Activated CD4-positive, CD25-positive, alpha-beta regulatory T cell treated with anti-CD3 and anti-CD28 coated beads, Interleukin-2, amount 50 U/mL, for 72 hours (primary cell): ENCODE measurements at regions not wholly inside any gene's neighbourhood (a gene's known extent, or its start where the extent isn't known, plus 50 kb on each side); places are given as distances from the start of the nearest gene placed in this dataset.

ENCODE experiments used
- DNase-seq: peaks from one replicate; pipeline ENCODE4 v3.0.0; 2021

GRCh38 chr12:65556676-65557437 lies 267.4 kb upstream of the HMGA2 start:
- DNase-seq = peak; percentile 65

- no peak for DNase-seq
Measured at GRCh38 chr12:65557438-65558181, 266.7 kb upstream of the HMGA2 start.

- no peak for DNase-seq
Measured at GRCh38 chr12:65560286-65560685, 264.0 kb upstream of the HMGA2 start.

- no peak for DNase-seq
Measured at GRCh38 chr12:65561798-65562382, 262.4 kb upstream of the HMGA2 start.

DNA sequence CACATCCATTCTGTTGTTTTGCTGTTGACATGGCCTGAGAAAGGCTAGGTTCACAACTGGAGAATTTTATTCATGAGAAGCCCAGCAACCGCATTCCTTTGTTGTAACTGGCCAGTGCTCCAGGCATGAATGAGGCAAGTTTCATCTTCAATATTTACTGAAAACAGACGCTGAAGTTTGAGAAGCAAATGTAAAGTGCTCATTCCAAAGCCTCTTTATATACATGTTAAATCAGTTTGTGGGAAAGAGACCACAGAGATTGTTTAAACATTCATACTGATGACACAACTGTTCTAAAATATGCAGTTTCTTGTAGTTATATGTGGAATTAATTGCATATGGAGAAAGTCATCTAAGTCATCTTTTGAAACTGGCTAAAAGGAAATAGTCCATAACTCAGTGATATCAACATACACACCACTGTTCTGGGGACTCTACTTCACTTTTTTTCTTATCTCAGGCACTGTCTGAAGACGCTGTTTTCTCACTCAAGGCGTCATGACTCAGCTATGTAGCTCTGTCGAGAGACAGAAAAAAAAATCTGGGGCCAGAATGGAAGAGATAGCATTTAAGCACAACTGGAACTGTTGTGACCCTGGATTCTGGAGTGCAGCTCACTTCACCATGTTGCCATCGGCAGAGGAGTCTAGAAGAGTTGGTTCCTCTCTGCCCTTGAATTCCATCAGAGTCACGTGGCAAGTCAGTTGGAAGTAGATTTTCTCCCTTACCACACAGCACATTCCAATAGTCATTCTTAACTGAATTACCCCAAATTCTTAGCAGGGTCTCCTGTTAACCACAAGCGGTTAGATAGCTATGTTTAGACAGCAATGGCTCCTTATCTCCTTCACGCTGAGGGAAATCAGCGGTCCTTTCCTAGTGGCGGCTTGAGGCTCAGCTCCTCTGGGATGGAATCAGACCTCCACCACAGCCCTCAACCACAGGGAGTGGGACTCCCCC lies 258.4 kb upstream of the HMGA2 start:
- DNase-seq = no peak

- DNase-seq = no peak
Measured at GRCh38 chr12:65566751-65567150, 257.5 kb upstream of the HMGA2 start.

DNA sequence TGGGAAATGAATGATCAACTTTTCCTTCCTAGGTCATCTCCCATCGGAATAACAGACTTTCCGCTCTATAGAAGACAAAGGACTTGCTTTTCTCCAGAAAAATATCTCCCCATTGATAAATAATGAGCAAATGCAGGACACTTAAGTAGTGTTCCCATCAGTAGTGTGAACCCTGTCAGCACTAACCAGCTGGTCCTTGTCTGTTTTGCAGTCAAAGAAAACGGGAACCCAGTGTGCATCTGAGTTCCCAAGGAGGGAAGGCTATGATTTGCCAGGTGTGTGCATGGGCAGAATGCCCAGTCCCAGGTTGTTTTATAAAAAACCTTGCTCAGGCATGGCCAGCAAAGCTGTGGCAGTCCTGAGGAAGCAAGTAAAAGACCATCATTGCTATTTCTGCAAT lies 256.5 kb upstream of the HMGA2 start:
- no peak for DNase-seq

- no peak for DNase-seq
Measured at GRCh38 chr12:65568517-65568916, 255.8 kb upstream of the HMGA2 start.

GRCh38 chr12:65570451-65571130 lies 253.7 kb upstream of the HMGA2 start:
- no peak for DNase-seq

- no peak for DNase-seq
Measured at GRCh38 chr12:65574867-65575266, 249.4 kb upstream of the HMGA2 start.

- no peak for DNase-seq
Measured at GRCh38 chr12:65584016-65584415, 240.3 kb upstream of the HMGA2 start.

DNA sequence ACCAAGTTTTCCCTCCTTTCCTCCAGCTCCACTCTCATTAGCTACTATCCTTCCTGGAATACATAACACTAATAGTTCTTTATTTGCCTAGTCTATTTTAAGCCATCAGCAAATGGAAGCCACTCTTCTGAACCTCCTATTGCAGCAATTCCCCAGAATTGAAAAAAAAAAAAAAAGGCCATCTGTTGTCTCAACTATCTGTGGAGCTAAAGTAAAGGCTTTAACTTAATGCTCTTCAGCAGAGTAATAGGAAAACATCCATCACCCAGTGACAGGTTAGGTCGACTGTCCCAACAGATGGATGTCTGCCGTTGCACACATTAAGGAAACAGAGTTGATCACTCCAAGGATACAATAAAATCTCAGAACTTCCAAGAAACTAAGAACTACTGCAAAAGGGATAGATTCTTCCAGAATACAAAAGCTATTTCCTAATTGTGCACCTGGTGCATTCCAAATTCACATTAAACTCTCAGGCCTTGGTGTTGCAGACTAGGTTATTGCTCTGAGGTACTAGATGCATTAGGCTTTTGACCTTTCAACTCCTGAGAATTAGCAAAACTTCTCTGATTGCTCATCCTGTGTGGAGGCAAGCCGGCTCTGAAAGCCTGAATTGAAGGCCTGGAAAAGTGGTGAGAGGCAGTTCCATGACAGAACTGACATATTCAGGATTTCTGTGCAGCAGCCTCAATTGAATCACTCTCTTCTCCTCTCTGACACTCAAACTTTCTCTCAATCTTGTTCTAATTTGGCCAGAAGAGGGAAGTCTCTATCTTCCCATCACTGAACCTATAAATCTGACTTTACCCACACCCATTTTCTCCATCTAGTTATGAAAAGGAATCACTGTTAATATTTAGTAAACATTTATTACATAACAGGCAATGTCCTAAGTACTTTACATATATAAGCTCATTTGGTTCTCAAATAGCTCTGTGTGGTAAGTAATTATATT lies 238.4 kb upstream of the HMGA2 start:
- no peak for DNase-seq

- no peak for DNase-seq
Measured at GRCh38 chr12:65586796-65587195, 237.5 kb upstream of the HMGA2 start.

- DNase-seq = no peak
Measured at GRCh38 chr12:65590318-65590717, 234.0 kb upstream of the HMGA2 start.

DNA sequence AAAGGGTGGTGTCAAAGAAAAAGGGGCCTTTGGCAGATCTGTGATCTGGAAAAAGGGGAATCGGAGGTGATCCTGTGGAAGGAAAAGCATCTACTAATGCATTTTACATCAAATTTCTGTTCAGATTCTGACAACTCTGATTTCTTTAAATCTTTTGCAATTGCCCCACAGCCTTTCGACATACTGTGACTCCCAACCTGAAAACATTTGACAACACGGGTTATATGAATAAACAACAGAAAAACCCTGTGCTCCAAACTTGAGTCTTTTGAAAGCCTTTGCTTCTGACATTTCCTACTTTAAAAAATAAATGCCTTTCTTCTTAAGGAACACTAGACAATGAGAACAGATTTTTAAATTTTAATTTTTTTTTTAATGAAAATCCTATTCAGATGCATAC lies 231.9 kb upstream of the HMGA2 start:
- no peak for DNase-seq

- no peak for DNase-seq
Measured at GRCh38 chr12:65593239-65593701, 231.0 kb upstream of the HMGA2 start.

GRCh38 chr12:65594409-65594808 lies 229.9 kb upstream of the HMGA2 start:
- no peak for DNase-seq

- no peak for DNase-seq
Measured at GRCh38 chr12:65595016-65595560, 229.2 kb upstream of the HMGA2 start.

DNA sequence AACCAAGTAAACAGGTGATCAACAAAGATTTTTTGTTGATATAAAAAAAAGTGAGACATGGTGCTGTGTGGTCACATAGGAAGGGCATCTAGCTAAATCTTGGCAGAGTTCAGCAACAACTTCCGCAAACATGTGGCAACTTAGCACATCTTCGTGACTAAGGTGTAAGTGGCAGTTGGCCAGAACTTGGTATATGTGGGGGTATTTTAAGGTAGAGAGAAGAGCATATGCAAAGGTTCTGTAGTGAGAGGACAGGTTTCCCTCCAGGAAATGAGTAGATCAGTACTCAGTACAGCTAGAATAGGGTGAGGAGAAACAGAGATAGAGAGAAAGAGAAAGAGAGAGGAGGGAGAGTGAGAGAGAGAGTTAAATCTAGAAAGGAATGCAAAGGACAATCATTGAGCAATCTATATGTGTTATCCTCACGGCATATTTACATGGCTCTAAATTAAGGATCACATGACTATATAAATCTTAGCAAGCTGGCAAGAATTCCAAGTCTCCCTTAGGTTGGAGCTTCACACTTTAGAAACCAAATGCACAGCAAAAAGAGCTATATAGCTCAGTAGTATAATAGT lies 227.7 kb upstream of the HMGA2 start:
- DNase-seq = no peak

- DNase-seq = no peak
Measured at GRCh38 chr12:65597527-65597926, 226.8 kb upstream of the HMGA2 start.
